ENCODE measurements at regions not wholly inside any gene's neighbourhood (a gene's known extent, or its start where the extent isn't known, plus 50 kb on each side); places are given as distances from the start of the nearest gene placed in this dataset.

- no peak overlapping the region for H3K4me3 ChIP-seq (ENCODE audit: control insufficient read depth, low read depth, low read length)
- TF ChIP-seq CTCF (IDR thresholded peaks at IDR 0.05; ENCODE audit: control insufficient read depth, insufficient read depth, low read depth, low read length, missing control alignments), result no peak
- no peak for DNase-seq (ENCODE audit: low read depth)
Observed at GRCh38 chr2:156191527-156191926, 141.0 kb downstream of the NR4A2 start.

DNA sequence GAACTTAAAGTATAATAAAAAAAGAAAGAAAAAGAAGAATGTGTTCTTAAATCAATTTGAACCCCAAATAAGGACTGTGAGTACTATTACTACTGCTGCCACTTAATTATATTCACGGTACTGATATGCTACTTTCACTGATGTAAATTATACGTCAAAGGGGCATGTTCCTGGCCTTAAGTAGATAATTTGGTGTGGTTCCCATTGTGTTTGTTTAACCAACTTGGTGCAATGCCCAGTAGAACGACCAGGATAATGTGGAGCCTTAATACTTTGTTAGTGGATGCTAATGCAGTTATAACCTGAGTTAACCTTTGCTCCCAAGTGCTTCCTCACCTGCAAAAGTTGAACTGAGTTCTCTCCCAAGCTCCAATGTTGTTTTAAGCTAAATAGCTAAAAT, 142.0 kb downstream of the NR4A2 start:
- H3K4me3 ChIP-seq (ENCODE audit: control insufficient read depth, low read depth, low read length), result no peak overlapping the region
- no peak for DNase-seq (ENCODE audit: low read depth)
- TF ChIP-seq CTCF (IDR thresholded peaks at IDR 0.05; ENCODE audit: control insufficient read depth, insufficient read depth, low read depth, low read length, missing control alignments), result no peak

DNA sequence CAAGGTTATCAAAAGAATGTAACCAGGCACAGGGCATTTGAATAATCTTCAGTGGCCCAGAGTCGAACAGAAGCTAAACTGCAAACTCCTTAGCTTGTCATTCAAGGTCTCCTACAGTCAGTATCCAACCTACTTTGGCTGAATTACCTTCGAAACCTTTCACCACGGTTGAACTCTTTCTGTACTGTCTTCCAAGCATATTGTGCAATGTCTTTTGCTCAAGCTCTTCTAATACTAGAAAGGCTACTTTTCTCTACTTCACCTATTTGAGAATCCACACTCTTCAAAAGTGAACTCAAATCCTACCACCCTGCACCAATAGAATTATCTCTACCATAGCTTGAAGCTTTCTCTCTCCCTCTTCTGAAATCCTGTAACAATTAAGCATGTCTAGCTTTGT, 142.9 kb downstream of the NR4A2 start:
- TF ChIP-seq CTCF (IDR thresholded peaks at IDR 0.05; ENCODE audit: control insufficient read depth, insufficient read depth, low read depth, low read length, missing control alignments), result no peak
- no peak for DNase-seq (ENCODE audit: low read depth)

DNA sequence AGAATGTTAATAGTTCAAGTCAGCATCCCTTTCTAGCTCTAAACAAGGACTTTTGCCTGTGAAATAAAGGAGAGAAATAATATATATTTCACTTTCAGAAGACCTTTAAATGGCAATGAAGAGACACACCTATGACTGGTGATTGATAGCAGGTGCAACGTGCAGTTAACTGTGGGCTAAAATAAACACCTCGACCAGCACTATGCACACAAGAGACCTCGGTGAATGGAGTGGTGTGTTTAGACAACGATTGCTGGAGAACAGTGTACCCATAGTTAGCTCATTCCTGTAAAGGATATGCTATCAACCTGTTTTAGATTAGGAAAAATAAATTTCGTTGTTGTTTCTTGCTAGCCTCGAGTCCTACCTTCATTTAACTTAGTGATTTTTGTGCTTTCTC, 143.4 kb downstream of the NR4A2 start:
- H3K4me3 ChIP-seq (ENCODE audit: control insufficient read depth, low read depth, low read length), result no peak overlapping the region
- TF ChIP-seq CTCF (IDR thresholded peaks at IDR 0.05; ENCODE audit: control insufficient read depth, insufficient read depth, low read depth, low read length, missing control alignments), result no peak
- DNase-seq (ENCODE audit: low read depth), result no peak

More for the DNA sequence above, 142.9 kb downstream of the NR4A2 start:
- no peak overlapping the region for H3K4me3 ChIP-seq (ENCODE audit: control insufficient read depth, low read depth, low read length)

GRCh38 chr2:156182132-156182531, 150.4 kb downstream of the NR4A2 start:
- no peak for TF ChIP-seq CTCF (IDR thresholded peaks at IDR 0.05; ENCODE audit: control insufficient read depth, insufficient read depth, low read depth, low read length, missing control alignments)
- H3K4me3 ChIP-seq (ENCODE audit: control insufficient read depth, low read depth, low read length), result no peak overlapping the region
- DNase-seq (ENCODE audit: low read depth), result no peak

DNA sequence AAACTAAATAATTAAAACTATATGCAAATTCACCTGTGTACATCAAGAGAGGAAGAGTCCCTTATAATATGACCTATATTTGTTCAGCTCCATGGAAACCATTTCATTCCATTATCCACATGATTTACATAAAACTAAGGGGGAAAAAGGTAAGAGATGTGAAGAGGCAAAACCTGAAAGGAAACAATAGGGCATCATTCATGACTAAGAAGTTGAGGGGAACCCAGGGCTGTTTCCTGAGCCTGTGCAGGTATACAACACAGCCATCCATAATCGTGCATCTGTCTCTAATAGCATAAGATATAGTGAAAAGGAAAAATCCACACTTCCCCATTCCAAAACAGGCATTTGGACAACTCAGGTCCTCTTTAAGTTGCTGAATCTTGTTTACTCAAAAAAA, 151.3 kb downstream of the NR4A2 start:
- no peak for TF ChIP-seq CTCF (IDR thresholded peaks at IDR 0.05; ENCODE audit: control insufficient read depth, insufficient read depth, low read depth, low read length, missing control alignments)
- DNase-seq (ENCODE audit: low read depth), result no peak
- no peak overlapping the region for H3K4me3 ChIP-seq (ENCODE audit: control insufficient read depth, low read depth, low read length)

DNA sequence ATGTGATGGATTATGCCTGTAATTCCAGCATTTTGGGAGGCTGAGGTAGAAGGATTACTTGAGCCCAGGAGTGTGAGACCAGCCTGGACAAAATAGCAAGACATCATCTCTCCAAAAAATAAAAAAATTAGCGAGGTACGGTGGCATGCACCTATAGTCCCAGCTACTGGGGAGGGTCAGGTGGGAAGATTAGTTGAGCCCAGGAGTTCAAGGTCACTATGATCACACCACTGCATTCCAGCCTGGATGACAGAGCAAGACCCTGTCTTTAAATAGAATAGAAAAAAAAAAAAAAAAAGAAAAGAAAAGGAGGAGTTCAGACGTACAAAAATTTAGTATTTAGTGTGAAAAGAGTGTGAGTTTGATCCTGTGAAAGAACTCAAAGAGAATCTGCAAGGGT, 154.9 kb downstream of the NR4A2 start:
- no peak for DNase-seq (ENCODE audit: low read depth)
- no peak for TF ChIP-seq CTCF (IDR thresholded peaks at IDR 0.05; ENCODE audit: control insufficient read depth, insufficient read depth, low read depth, low read length, missing control alignments)
- H3K4me3 ChIP-seq (ENCODE audit: control insufficient read depth, low read depth, low read length), result no peak overlapping the region

Measured in AG09309 (cell line).